H7 (cell line): ENCODE measurements at regions not wholly inside any gene's neighbourhood (a gene's known extent, or its start where the extent isn't known, plus 50 kb on each side); places are given as distances from the start of the nearest gene placed in this dataset.
A peak's percentile ranks its signal among the peaks of the same experiment; 100 is the strongest.

Source experiments
- DNase-seq: peaks from one replicate; pipeline ENCODE4 v3.0.0; 2012
- H3K27me3 ChIP-seq: 2 replicates; pipeline ENCODE4 v1.6.0; 2011; ENCODE audit warnings: mild to moderate bottlenecking, low read length; ENCODE audit not compliant: control insufficient read depth, insufficient read depth
- H3K36me3 ChIP-seq: replicated peaks from 2 replicates; pipeline ENCODE4 v1.5.1; 2011; ENCODE audit warnings: low read length; ENCODE audit not compliant: control insufficient read depth, insufficient read depth
- H3K4me3 ChIP-seq: 2 replicates; pipeline ENCODE4 v1.5.1; 2011; ENCODE audit warnings: low read depth, mild to moderate bottlenecking, control low read depth, low read length, moderate library complexity; ENCODE audit not compliant: insufficient read depth

- no peak overlapping the region for H3K4me3 ChIP-seq
- DNase-seq: no peak
- no peaks in the 10 kb centered on the region for H3K27me3 ChIP-seq
- no peaks in the 10 kb centered on the region for H3K36me3 ChIP-seq
These were observed 157.3 kb upstream of the BDNF start for GRCh38 chr11:27857588-27857987.

GRCh38 chr11:27857014-27857413 is 156.8 kb upstream of the BDNF start:
- no peak for DNase-seq
- Histone ChIP-seq H3K27me3 (no peaks in the 10 kb centered on the region), H3K36me3 (no peaks in the 10 kb centered on the region), H3K4me3 (no peak overlapping the region)

- no peak overlapping the region for H3K4me3 ChIP-seq
- no peaks in the 10 kb centered on the region for H3K36me3 ChIP-seq
- no peaks in the 10 kb centered on the region for H3K27me3 ChIP-seq
- no peak for DNase-seq
These were observed 148.2 kb upstream of the BDNF start for GRCh38 chr11:27848423-27848822.

GRCh38 chr11:27847496-27847895 is 147.2 kb upstream of the BDNF start:
- no peaks in the 10 kb centered on the region for H3K27me3 ChIP-seq
- no peaks in the 10 kb centered on the region for H3K36me3 ChIP-seq
- DNase-seq: no peak
- no peak overlapping the region for H3K4me3 ChIP-seq

- H3K4me3 ChIP-seq: no peak overlapping the region
- no peaks in the 10 kb centered on the region for H3K27me3 ChIP-seq
- no peak for DNase-seq
- no peaks in the 10 kb centered on the region for H3K36me3 ChIP-seq
These were observed 142.0 kb upstream of the BDNF start for GRCh38 chr11:27842290-27842689.

- no peaks in the 10 kb centered on the region for H3K36me3 ChIP-seq
- no peaks in the 10 kb centered on the region for H3K27me3 ChIP-seq
- no peak overlapping the region for H3K4me3 ChIP-seq
- DNase-seq: no peak
These were observed 140.8 kb upstream of the BDNF start for GRCh38 chr11:27841023-27841422.

- Histone ChIP-seq H3K27me3 (no peaks in the 10 kb centered on the region), H3K4me3 (no peak overlapping the region), H3K36me3 (no peaks in the 10 kb centered on the region)
- no peak for DNase-seq
These were observed 139.1 kb upstream of the BDNF start for GRCh38 chr11:27839226-27839913.

GRCh38 chr11:27838674-27839073 is 138.4 kb upstream of the BDNF start:
- no peak for DNase-seq
- no peak overlapping the region for H3K4me3 ChIP-seq
- H3K27me3 ChIP-seq: no peaks in the 10 kb centered on the region
- H3K36me3 ChIP-seq: no peaks in the 10 kb centered on the region

GRCh38 chr11:27837895-27838563 is 137.8 kb upstream of the BDNF start:
- Histone ChIP-seq H3K27me3 (no peaks in the 10 kb centered on the region), H3K4me3 (no peak overlapping the region), H3K36me3 (no peaks in the 10 kb centered on the region)
- no peak for DNase-seq

GRCh38 chr11:27830206-27830605 is 130.0 kb upstream of the BDNF start:
- Histone ChIP-seq H3K4me3 (no peak overlapping the region), H3K36me3 (no peaks in the 10 kb centered on the region), H3K27me3 (no peaks in the 10 kb centered on the region)
- DNase-seq: no peak

- Histone ChIP-seq H3K27me3 (no peaks in the 10 kb centered on the region), H3K36me3 (no peaks in the 10 kb centered on the region), H3K4me3 (no peak overlapping the region)
- DNase-seq: no peak
These were observed 120.0 kb upstream of the BDNF start for GRCh38 chr11:27820249-27820648.

- DNase-seq: no peak
- H3K27me3 ChIP-seq: no peaks in the 10 kb centered on the region
- H3K4me3 ChIP-seq: no peak overlapping the region
- H3K36me3 ChIP-seq: no peaks in the 10 kb centered on the region
These were observed 115.9 kb upstream of the BDNF start for GRCh38 chr11:27816197-27816596.

- no peak for DNase-seq
- Histone ChIP-seq H3K4me3 (no peak overlapping the region), H3K27me3 (no peaks in the 10 kb centered on the region), H3K36me3 (no peaks in the 10 kb centered on the region)
These were observed 112.1 kb upstream of the BDNF start for GRCh38 chr11:27812341-27812740.

GRCh38 chr11:27807596-27807995 is 107.3 kb upstream of the BDNF start:
- Histone ChIP-seq H3K36me3 (no peaks in the 10 kb centered on the region), H3K27me3 (peaks cover 3% of the 10 kb centered on the region; the same call in 1 of the 2 replicates), H3K4me3 (no peak overlapping the region)
- DNase-seq: no peak

GRCh38 chr11:27806122-27806521 is 105.9 kb upstream of the BDNF start:
- H3K4me3 ChIP-seq: no peak overlapping the region
- H3K36me3 ChIP-seq: no peaks in the 10 kb centered on the region
- DNase-seq: peak; percentile 78
- H3K27me3 ChIP-seq: peaks cover 5% of the 10 kb centered on the region; the same call in 1 of the 2 replicates
